GM23248 (cell line): ENCODE measurements at regions not wholly inside any gene's neighbourhood (a gene's known extent, or its start where the extent isn't known, plus 50 kb on each side); places are given as distances from the start of the nearest gene placed in this dataset.

ENCODE experiments used
- DNase-seq: peaks from one replicate; pipeline ENCODE4 v3.0.0-alpha.2; 2015
- H2AFZ ChIP-seq: fragments of 200-600 bp; sonication (generic); 2 replicates; pipeline ENCODE4 v1.6.1; 2016; ENCODE audit warnings: antibody characterized with exemption
- H3F3A ChIP-seq: fragments of 200-600 bp; sonication (generic); 2 replicates; pipeline ENCODE4 v1.6.1; 2016; ENCODE audit warnings: mild to moderate bottlenecking, antibody characterized with exemption, mixed run types; ENCODE audit not compliant: insufficient read depth
- H3K27ac ChIP-seq: fragments of 200-600 bp; sonication (generic); 2 replicates; pipeline ENCODE4 v1.5.1; 2016; ENCODE audit warnings: mild to moderate bottlenecking
- H3K27me3 ChIP-seq: fragments of 200-600 bp; sonication (generic); replicated peaks from 2 replicates; pipeline ENCODE4 v1.6.1; 2016; ENCODE audit warnings: mild to moderate bottlenecking; ENCODE audit not compliant: insufficient read depth
- H3K36me3 ChIP-seq: fragments of 200-600 bp; sonication (generic); 2 replicates; pipeline ENCODE4 v1.6.1; 2016; ENCODE audit warnings: low read depth, mild to moderate bottlenecking
- H3K4me1 ChIP-seq: fragments of 200-600 bp; sonication (generic); 2 replicates; pipeline ENCODE4 v1.6.1; 2016; ENCODE audit warnings: mild to moderate bottlenecking; ENCODE audit not compliant: insufficient read depth
- H3K4me2 ChIP-seq: fragments of 200-600 bp; sonication (generic); one replicate; pipeline ENCODE4 v1.6.1; 2016; ENCODE audit warnings: mild to moderate bottlenecking; ENCODE audit not compliant: unreplicated experiment
- H3K4me3 ChIP-seq: fragments of 200-600 bp; sonication (generic); 2 replicates; pipeline ENCODE4 v1.5.1; 2016; ENCODE audit warnings: mild to moderate bottlenecking
- H3K79me2 ChIP-seq: fragments of 200-600 bp; sonication (generic); 2 replicates; pipeline ENCODE4 v1.6.1; 2016; ENCODE audit warnings: mild to moderate bottlenecking; ENCODE audit not compliant: insufficient read depth
- H3K9ac ChIP-seq: fragments of 200-600 bp; sonication (generic); 2 replicates; pipeline ENCODE4 v1.6.1; 2016; ENCODE audit warnings: mild to moderate bottlenecking
- H3K9me2 ChIP-seq: fragments of 200-600 bp; sonication (generic); 2 replicates; pipeline ENCODE4 v1.6.1; 2016; ENCODE audit warnings: mixed run types, mild to moderate bottlenecking, moderate library complexity; ENCODE audit not compliant: insufficient read depth
- H3K9me3 ChIP-seq: fragments of 200-600 bp; sonication (generic); one replicate; pipeline ENCODE4 v1.6.1; 2017; ENCODE audit warnings: low read depth
- H4K20me1 ChIP-seq: fragments of 200-600 bp; sonication (generic); 2 replicates; pipeline ENCODE4 v1.6.0; 2016; ENCODE audit not compliant: insufficient read depth
- EZH2 ChIP-seq: fragments of 200-600 bp; sonication (generic); IDR thresholded peaks from 2 replicates; pipeline ENCODE4 v1.6.1; 2018; ENCODE audit warnings: antibody characterized with exemption, mild to moderate bottlenecking; ENCODE audit not compliant: insufficient read depth, poor library complexity, severe bottlenecking
- EZH2phosphoT487 ChIP-seq: fragments of 200-600 bp; sonication (generic); IDR thresholded peaks from 2 replicates; pipeline ENCODE4 v1.6.1; 2018; ENCODE audit warnings: antibody characterized with exemption, moderate library complexity, mild to moderate bottlenecking, low read depth; ENCODE audit not compliant: insufficient read depth
- WGBS, 2 experiments: methylation state at CpG; one replicate each; pipeline ENCODE4 v1.1.6; 2015 to 2017; ENCODE audit warnings: low lambda C conversion rate in 2 of 2, low coverage in 1 of 2; ENCODE audit errors: missing lambda C conversion rate in 2 of 2; 5-methylcytosine and 5-hydroxymethylcytosine counted together
- in situ Hi-C: fragments of 300-500 bp; cut with MboI; formaldehyde crosslinking; loops from 2 replicates; pipeline ENCODE4 v1.15.0; 2020

GRCh38 chr1:4213366-4213973 lies 313.4 kb upstream of the C1orf174 start:
- Histone ChIP-seq H3K4me1 (no peaks in the 10 kb centered on the region), H3K4me2 (no peak overlapping the region), H2AFZ (no peak overlapping the region), H3K36me3 (no peaks in the 10 kb centered on the region), H4K20me1 (no peaks in the 10 kb centered on the region), H3K9me3 (no peaks in the 10 kb centered on the region), H3K79me2 (no peaks in the 10 kb centered on the region), H3K9ac (no peak overlapping the region), H3K27me3 (no peaks in the 10 kb centered on the region), H3F3A (no peaks in the 10 kb centered on the region), H3K27ac (no peak overlapping the region), H3K4me3 (no peak overlapping the region), H3K9me2 (no peaks in the 10 kb centered on the region)
- WGBS, 2 experiments: 16 to 19% methylated on average over 18 of the region's 18 CpGs
- in situ Hi-C loops: no loop called here
- TF ChIP-seq EZH2: no peak
- no peak for TF ChIP-seq EZH2phosphoT487
- DNase-seq: no peak

GRCh38 chr1:4214826-4215225 lies 314.8 kb upstream of the C1orf174 start:
- Histone ChIP-seq H4K20me1 (no peaks in the 10 kb centered on the region), H3F3A (no peaks in the 10 kb centered on the region), H3K9me2 (no peaks in the 10 kb centered on the region), H3K27me3 (no peaks in the 10 kb centered on the region), H3K36me3 (no peaks in the 10 kb centered on the region), H3K9ac (no peak overlapping the region), H3K79me2 (no peaks in the 10 kb centered on the region), H3K4me1 (no peaks in the 10 kb centered on the region), H3K27ac (no peak overlapping the region), H3K9me3 (no peaks in the 10 kb centered on the region), H2AFZ (no peak overlapping the region), H3K4me2 (no peak overlapping the region), H3K4me3 (no peak overlapping the region)
- in situ Hi-C loops: no loop called here
- no peak for DNase-seq
- 4 to 6% methylated on average over 12 of the region's 12 CpGs for WGBS, 2 experiments
- TF ChIP-seq EZH2: no peak
- no peak for TF ChIP-seq EZH2phosphoT487

GRCh38 chr1:4215391-4215790 lies 315.3 kb upstream of the C1orf174 start:
- no peaks in the 10 kb centered on the region for H3F3A ChIP-seq
- H4K20me1 ChIP-seq: no peaks in the 10 kb centered on the region
- in situ Hi-C loops: no loop called here
- no peaks in the 10 kb centered on the region for H3K9me2 ChIP-seq
- no peak overlapping the region for H2AFZ ChIP-seq
- no peak for DNase-seq
- H3K4me3 ChIP-seq: no peak overlapping the region
- no peak overlapping the region for H3K9ac ChIP-seq
- H3K4me2 ChIP-seq: no peak overlapping the region
- no peaks in the 10 kb centered on the region for H3K36me3 ChIP-seq
- H3K9me3 ChIP-seq: no peaks in the 10 kb centered on the region
- no peak overlapping the region for H3K27ac ChIP-seq
- 28 to 50% methylated on average over 11 of the region's 11 CpGs for WGBS, 2 experiments
- H3K4me1 ChIP-seq: no peaks in the 10 kb centered on the region
- no peaks in the 10 kb centered on the region for H3K27me3 ChIP-seq
- TF ChIP-seq EZH2 (no peak), EZH2phosphoT487 (no peak)
- no peaks in the 10 kb centered on the region for H3K79me2 ChIP-seq

- no peak for DNase-seq
- Histone ChIP-seq H3K27me3 (no peaks in the 10 kb centered on the region), H3K79me2 (no peaks in the 10 kb centered on the region), H4K20me1 (no peaks in the 10 kb centered on the region), H3K36me3 (no peaks in the 10 kb centered on the region), H3K9me3 (no peaks in the 10 kb centered on the region), H3K4me1 (no peaks in the 10 kb centered on the region), H3K27ac (no peak overlapping the region), H3K9me2 (no peaks in the 10 kb centered on the region), H3K4me2 (no peak overlapping the region), H3F3A (no peaks in the 10 kb centered on the region), H2AFZ (no peak overlapping the region), H3K9ac (no peak overlapping the region), H3K4me3 (no peak overlapping the region)
- TF ChIP-seq EZH2phosphoT487 (no peak), EZH2 (no peak)
- in situ Hi-C loops: no loop called here
Measured at GRCh38 chr1:4216231-4216630, 316.2 kb upstream of the C1orf174 start.

GRCh38 chr1:4218619-4219018 lies 318.5 kb upstream of the C1orf174 start:
- Histone ChIP-seq H3K27me3 (no peaks in the 10 kb centered on the region), H3K9me3 (no peaks in the 10 kb centered on the region), H3K4me1 (no peaks in the 10 kb centered on the region), H3F3A (no peaks in the 10 kb centered on the region), H3K79me2 (no peaks in the 10 kb centered on the region), H3K36me3 (no peaks in the 10 kb centered on the region), H3K4me2 (no peak overlapping the region), H3K27ac (no peak overlapping the region), H3K4me3 (no peak overlapping the region), H3K9ac (no peak overlapping the region), H4K20me1 (no peaks in the 10 kb centered on the region), H3K9me2 (no peaks in the 10 kb centered on the region), H2AFZ (no peak overlapping the region)
- WGBS, 2 experiments: 35% methylated on average over 10 of the region's 10 CpGs
- DNase-seq: no peak
- in situ Hi-C loops: no loop called here
- no peak for TF ChIP-seq EZH2phosphoT487
